HG03025 (cell line): ENCODE measurements at regions not wholly inside any gene's neighbourhood (a gene's known extent, or its start where the extent isn't known, plus 50 kb on each side); places are given as distances from the start of the nearest gene placed in this dataset.

Experiments used
- ATAC-seq: cut with Tn5 transposase; IDR thresholded peaks from one replicate; pipeline ENCODE4 v1.9.1; 2021; ENCODE audit warnings: mild to moderate bottlenecking, moderate library complexity; ENCODE audit not compliant: unreplicated experiment, low FRiP score

GRCh38 chr19:30082611-30083010, 140.6 kb downstream of the URI1 start:
- no peak for ATAC-seq

- ATAC-seq: no peak
Measured at GRCh38 chr19:30083125-30083681, 141.2 kb downstream of the URI1 start.

- ATAC-seq: no peak
Measured at GRCh38 chr19:30083701-30084156, 141.7 kb downstream of the URI1 start.

- ATAC-seq: no peak
Measured at GRCh38 chr19:30084390-30084819, 142.4 kb downstream of the URI1 start.

GRCh38 chr19:30085394-30085793, 143.4 kb downstream of the URI1 start:
- ATAC-seq: no peak

- no peak for ATAC-seq
Measured at GRCh38 chr19:30086220-30086619, 144.2 kb downstream of the URI1 start.

GRCh38 chr19:30086916-30087315, 144.9 kb downstream of the URI1 start:
- no peak for ATAC-seq

GRCh38 chr19:30087381-30088138, 145.5 kb downstream of the URI1 start:
- no peak for ATAC-seq

- ATAC-seq: no peak
Measured at GRCh38 chr19:30088567-30088966, 146.5 kb downstream of the URI1 start.

GRCh38 chr19:30089086-30089665, 147.1 kb downstream of the URI1 start:
- ATAC-seq: no peak

GRCh38 chr19:30090476-30090875, 148.4 kb downstream of the URI1 start:
- ATAC-seq: no peak

- no peak for ATAC-seq
Measured at GRCh38 chr19:30090963-30091362, 148.9 kb downstream of the URI1 start.

GRCh38 chr19:30091456-30091855, 149.4 kb downstream of the URI1 start:
- ATAC-seq: no peak

- ATAC-seq: no peak
Measured at GRCh38 chr19:30091856-30092255, 149.8 kb downstream of the URI1 start.

- ATAC-seq: no peak
Measured at GRCh38 chr19:30092721-30093569, 150.9 kb downstream of the URI1 start.

- no peak for ATAC-seq
Measured at GRCh38 chr19:30093966-30094755, 152.1 kb downstream of the URI1 start.

GRCh38 chr19:30094756-30095140, 152.7 kb downstream of the URI1 start:
- no peak for ATAC-seq

GRCh38 chr19:30095171-30095570, 153.1 kb downstream of the URI1 start:
- no peak for ATAC-seq

GRCh38 chr19:30096596-30097370, 154.7 kb downstream of the URI1 start:
- no peak for ATAC-seq
